ENCODE measurements at regions not wholly inside any gene's neighbourhood (a gene's known extent, or its start where the extent isn't known, plus 50 kb on each side); places are given as distances from the start of the nearest gene placed in this dataset.
A peak's percentile ranks its signal among the peaks of the same experiment; 100 is the strongest.

DNA sequence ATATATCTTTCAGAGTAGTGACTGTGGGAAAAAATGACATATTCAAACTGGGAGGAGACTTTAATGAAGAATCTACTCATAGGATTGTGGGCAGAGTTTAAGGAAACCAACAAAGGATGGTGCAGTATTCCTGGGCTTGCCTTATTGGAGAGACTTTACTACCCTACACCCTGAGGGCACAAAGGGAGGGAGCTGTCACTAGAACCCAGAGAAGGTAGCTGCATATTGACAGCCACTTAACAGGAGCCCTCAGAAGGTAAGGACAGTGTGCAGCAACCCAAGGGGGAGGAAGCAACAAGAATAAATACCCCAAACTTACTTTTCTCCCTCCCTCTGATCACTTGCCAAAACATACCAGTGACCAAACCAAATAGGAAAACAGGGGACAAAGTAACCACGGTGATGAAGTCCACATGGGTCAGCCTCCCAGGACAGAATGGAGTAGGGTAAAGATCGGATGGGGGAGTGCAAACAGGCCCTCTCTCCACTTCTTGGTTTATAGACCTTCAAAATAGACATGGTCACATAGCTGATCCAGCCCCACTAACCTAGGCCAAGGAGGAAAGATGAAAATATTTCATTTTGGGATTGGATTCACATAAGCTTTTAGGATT lies 121.8 kb upstream of the SESN3 start:
- H3K27me3 Mint-ChIP-seq, result no peaks in the 10 kb centered on the region
- H3K36me3 Mint-ChIP-seq, result peaks cover 10% of the 10 kb centered on the region
- no peak for DNase-seq
- peaks cover 3% of the 10 kb centered on the region for H3K4me1 Mint-ChIP-seq
- H3K9me3 Mint-ChIP-seq, result peaks cover 12% of the 10 kb centered on the region
- H3K27ac Mint-ChIP-seq, result no peak overlapping the region
- H3K4me3 Mint-ChIP-seq, result no peak overlapping the region

DNA sequence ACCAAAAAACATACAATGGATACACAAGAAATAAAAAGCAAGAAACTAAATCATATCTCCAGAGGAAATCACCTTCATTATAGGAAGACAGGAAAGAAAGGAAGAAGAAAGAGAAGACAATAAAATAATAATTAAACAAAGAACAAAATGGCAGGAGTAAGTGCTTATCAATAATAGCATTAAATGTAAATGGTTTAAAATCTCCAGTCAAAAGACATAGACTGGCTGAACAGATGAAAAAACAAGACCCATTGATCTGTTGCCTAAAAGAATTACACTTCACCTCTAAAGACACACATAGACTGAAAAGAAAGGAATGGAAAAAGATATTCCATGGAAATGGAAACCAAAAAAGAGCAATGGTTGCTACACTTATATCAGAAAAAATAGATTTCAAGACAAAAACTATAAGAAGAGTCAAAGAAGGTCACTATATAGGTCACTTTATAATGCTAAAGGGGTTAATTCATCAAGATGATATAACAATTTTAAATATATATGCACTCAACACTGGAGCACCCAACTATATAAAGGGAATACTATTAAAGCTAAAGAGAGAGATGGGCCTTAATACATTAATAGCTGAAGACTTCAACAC lies 118.4 kb upstream of the SESN3 start:
- Mint-ChIP-seq H3K9me3 (peaks cover 12% of the 10 kb centered on the region), H3K4me3 (no peak overlapping the region), H3K27ac (no peak overlapping the region), H3K27me3 (no peaks in the 10 kb centered on the region), H3K4me1 (peaks cover 19% of the 10 kb centered on the region), H3K36me3 (peaks cover 15% of the 10 kb centered on the region)
- DNase-seq, result no peak

DNA sequence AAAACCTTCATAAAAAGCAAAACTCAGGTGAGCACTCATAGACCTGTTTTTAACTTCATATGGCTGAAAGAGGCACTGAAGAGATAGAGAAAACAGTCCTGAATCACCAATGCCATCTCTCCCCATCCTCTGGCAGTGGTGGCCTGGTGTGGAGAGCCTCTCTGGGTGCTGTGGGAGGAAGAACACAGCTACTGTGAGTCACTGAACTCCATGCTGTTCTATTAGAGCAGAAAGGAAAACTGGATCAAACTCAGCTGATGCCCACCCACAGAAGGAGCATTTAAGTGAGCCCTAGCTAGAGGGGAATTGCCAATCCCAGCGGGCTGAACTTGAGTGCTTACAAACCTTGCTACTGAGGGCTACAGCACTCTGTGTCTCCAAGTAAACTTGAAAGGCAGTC lies 115.3 kb upstream of the SESN3 start:
- Mint-ChIP-seq H3K9me3 (peaks cover 12% of the 10 kb centered on the region), H3K4me1 (peaks cover 19% of the 10 kb centered on the region), H3K4me3 (no peak overlapping the region), H3K27me3 (no peaks in the 10 kb centered on the region), H3K27ac (peak overlapping the region; percentile 68), H3K36me3 (peaks cover 15% of the 10 kb centered on the region)
- DNase-seq, result no peak

DNA sequence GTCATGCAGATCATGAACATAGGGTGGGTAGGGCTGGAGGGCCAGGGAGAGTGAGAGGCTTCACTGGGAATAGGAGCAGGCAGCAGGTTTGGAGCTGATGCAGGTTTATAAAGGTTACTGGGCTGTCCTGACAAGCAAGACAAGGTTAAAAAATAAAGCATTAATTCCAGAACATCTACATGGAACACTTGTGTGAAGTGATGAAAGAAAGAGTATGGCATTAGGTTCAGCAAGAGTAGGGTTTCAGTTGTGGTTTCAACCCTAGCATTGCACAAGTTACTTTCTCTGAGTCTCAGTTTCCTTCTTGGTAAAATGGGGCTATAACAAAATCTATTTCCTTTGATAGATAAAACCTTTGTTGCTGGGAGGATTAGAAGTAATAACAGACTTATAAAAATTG lies 114.6 kb upstream of the SESN3 start:
- Mint-ChIP-seq H3K27me3 (no peaks in the 10 kb centered on the region), H3K4me3 (no peak overlapping the region), H3K36me3 (peaks cover 15% of the 10 kb centered on the region), H3K9me3 (peaks cover 12% of the 10 kb centered on the region), H3K4me1 (peaks cover 19% of the 10 kb centered on the region), H3K27ac (peak overlapping the region; percentile 79)
- DNase-seq, result no peak

DNA sequence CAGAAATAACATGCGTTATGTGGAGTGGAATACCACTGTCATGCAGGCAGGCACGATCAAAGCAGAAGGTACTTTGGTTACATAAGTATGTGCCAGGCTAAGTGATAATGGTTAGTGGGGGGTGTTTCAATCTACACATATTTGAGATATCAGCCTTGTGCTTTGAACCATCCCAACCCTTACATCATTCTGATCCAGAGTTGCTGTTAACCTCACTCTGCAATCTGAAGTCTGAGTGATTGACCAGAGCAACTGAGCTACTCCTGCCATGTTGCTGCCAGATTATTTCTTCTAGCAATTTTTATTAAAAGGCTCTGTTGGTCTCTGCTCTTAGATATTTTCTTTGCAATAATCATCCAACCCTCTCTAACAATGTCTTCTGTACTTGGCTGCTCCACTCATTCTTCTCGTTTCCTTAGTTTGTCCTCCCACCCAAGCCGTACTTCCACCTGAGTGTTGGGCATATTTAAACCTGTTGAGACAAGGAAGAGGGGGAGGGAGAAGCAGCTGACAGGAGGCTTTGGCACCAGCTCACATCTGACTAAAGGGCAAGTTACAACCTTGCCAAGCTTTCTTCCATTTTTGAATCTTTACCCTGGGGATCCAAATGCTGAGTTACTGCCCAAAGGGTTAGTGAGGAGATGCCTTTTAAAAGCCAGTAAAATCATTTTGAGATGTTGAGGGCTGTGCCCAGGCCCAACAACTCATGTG lies 114.1 kb upstream of the SESN3 start:
- no peak for DNase-seq
- peaks cover 15% of the 10 kb centered on the region for H3K36me3 Mint-ChIP-seq
- H3K9me3 Mint-ChIP-seq, result peaks cover 12% of the 10 kb centered on the region
- no peaks in the 10 kb centered on the region for H3K27me3 Mint-ChIP-seq
- H3K27ac Mint-ChIP-seq, result peak overlapping the region; percentile 79
- peaks cover 22% of the 10 kb centered on the region for H3K4me1 Mint-ChIP-seq
- no peak overlapping the region for H3K4me3 Mint-ChIP-seq

DNA sequence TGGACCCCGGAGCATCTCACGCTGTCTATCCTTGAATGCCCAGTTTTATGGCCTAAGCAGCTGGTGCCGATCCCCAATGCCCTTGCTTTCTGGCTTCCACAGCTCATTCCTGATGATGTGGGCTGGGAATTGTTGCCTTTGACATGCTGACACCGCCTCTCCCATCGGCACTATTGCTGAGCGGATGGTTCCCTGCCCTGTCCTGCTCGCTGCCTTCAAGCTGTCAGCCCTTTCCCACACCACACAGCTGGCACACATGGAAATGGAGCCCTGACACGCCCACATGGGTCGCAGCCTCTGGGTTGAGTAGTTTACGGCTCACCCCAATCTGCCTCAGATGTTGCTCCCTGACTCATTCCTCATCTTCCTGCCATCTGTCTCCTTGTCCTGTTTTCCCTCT lies 110.2 kb upstream of the SESN3 start:
- H3K27me3 Mint-ChIP-seq, result no peaks in the 10 kb centered on the region
- peaks cover 22% of the 10 kb centered on the region for H3K4me1 Mint-ChIP-seq
- H3K27ac Mint-ChIP-seq, result no peak overlapping the region
- H3K9me3 Mint-ChIP-seq, result no peaks in the 10 kb centered on the region
- DNase-seq, result no peak
- H3K4me3 Mint-ChIP-seq, result no peak overlapping the region
- H3K36me3 Mint-ChIP-seq, result peaks cover 4% of the 10 kb centered on the region

DNA sequence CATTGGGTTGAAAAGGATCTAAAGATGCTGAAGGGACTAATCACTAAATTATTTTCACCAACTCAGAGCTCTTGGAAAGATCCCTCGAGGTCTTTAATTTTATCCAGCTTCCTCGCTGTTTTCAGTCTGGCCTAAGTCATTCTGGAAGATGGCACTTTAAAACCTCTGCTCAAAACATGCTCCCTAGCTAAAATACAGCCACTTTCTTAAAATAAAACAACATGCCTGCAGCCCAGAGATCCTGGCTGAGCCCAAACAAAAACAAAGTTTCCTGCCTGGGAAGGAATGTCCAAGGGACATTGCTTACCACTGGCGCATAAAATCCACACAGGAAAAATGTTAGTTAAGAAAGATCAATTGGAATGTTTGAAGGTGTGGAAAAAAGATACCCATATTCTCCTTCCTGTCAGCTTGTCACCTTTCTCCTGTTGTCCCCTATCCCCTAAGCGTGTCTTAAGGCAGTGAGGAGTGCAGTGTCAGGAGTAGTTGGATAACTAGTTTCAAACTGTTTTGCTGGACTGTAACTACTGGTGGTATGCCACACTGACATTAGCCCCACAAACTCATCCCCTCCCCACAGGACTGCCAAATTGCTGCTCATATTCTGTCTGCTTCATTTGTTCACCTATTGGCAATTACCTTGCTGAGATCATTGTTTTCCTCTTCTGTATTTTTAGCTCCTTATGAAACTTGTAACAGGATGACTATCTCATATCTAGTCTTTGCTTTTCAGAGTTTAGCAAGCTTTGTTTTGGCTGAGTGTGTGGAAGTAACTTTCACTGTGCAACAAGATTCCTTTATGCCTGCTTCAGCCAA lies 108.3 kb upstream of the SESN3 start:
- Mint-ChIP-seq H3K27me3 (no peaks in the 10 kb centered on the region), H3K4me3 (no peak overlapping the region), H3K27ac (no peak overlapping the region), H3K9me3 (no peaks in the 10 kb centered on the region), H3K4me1 (peaks cover 10% of the 10 kb centered on the region), H3K36me3 (no peaks in the 10 kb centered on the region)
- DNase-seq, result no peak

DNA sequence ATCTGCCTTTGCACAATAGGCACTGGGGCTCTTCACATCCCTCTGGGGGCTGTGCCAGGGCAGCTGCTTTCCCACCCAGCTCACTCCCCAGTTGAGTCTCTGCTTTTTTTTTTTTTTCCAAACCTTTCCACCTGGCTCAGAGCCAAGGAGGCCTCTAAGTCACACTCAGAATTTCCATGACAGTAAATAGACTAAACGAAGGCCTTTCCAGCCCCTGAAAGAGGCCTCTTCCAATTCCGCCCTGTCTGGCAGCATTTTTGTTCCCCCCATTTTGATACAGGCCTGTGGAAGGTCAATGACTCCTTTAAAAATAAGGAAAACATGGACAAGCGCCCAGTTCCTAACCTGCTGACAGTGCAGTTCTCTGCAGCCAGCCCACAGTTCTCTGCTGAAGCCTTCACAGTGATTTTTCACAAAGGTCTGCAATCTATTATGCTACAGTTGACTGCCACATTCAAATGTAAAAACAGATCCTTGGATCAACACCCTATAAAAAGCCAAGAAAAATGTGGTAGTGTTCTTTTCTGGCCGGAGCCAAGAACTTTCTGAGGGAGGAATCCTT lies 107.5 kb upstream of the SESN3 start:
- Mint-ChIP-seq H3K4me3 (no peak overlapping the region), H3K9me3 (no peaks in the 10 kb centered on the region), H3K4me1 (peaks cover 10% of the 10 kb centered on the region), H3K36me3 (no peaks in the 10 kb centered on the region), H3K27ac (no peak overlapping the region), H3K27me3 (no peaks in the 10 kb centered on the region)
- peak; percentile 22 for DNase-seq

DNA sequence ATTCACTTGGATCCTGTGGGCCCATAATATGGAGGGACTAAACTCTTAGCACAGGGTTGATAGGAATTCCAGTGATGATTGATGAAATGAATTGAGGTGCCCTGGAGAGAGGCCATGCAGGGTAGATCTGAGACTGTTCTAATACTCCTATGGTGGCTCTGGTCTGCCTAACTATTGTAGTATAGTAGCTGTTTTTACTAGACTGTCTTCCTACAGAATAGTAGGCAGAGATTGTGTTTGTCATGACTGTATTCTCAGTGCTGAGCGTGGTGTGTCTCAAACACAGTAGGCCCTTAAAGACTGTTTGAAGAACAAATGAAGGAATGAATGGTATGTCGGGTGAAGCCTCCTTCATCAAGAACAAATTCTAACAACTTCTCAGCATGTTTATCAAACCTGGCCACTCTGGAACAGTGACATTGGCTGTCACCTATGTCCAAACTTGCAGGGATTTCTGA lies 107.0 kb upstream of the SESN3 start:
- Mint-ChIP-seq H3K27ac (no peak overlapping the region), H3K36me3 (no peaks in the 10 kb centered on the region), H3K9me3 (no peaks in the 10 kb centered on the region), H3K4me1 (peaks cover 7% of the 10 kb centered on the region), H3K4me3 (no peak overlapping the region), H3K27me3 (no peaks in the 10 kb centered on the region)
- DNase-seq, result no peak

DNA sequence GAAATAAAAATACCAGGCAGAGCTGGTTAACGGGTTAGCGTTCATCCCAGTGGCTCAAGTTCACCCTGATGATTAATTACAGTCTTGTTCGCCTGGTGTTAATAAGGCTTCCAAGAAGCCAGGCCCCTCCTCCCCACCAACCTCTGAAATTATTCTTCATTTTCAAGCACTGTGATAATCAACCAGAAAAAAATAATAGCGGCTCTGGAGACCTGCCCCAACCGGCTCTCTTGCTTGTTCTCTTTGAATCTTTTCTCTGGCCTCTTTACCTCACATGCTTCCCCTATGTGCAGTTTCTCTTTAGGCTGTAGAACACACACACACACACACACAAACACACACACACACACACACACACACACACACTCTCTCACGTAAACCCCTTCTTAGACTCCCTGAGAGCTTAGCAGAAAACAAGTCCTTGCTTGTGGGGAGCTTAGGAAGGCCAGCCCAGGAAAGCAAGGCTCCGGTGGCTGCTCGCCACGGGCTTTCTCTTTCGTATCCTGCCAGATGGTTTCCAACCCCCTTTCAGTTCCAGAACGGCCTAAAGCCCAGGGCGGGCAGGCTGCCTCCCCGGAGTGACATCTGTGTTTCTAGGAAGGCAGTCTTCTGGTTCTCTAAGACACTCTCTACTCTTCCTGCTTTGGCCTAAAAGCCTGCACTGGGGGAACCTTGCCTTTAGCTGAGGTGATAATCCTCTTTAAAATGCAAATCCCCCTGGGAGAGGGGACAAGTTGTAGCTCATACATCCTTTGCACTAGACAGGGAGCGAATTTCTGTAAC lies 106.4 kb upstream of the SESN3 start:
- peak; percentile 64 for DNase-seq
- H3K27ac Mint-ChIP-seq, result no peak overlapping the region
- H3K9me3 Mint-ChIP-seq, result no peaks in the 10 kb centered on the region
- no peaks in the 10 kb centered on the region for H3K36me3 Mint-ChIP-seq
- no peaks in the 10 kb centered on the region for H3K27me3 Mint-ChIP-seq
- H3K4me1 Mint-ChIP-seq, result peaks cover 7% of the 10 kb centered on the region
- H3K4me3 Mint-ChIP-seq, result no peak overlapping the region

DNA sequence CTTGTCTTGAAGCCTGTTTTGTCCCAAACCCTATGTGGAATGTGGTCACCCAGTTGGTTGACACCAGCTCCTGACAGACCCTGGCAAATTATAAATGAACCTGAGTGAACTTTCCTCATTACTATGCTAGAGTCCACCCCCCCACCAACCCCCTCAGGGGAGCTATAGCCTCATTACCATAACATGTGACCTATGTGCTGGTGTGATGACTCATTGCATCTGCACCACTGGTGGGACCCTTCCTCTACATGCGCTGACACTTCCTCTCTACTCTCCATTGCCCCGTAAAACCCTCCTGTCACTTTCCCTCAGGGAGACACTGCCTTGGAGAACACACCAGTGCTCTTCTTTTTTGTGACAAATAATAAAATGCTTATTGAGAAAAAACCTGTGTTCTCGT lies 105.0 kb upstream of the SESN3 start:
- Mint-ChIP-seq H3K27me3 (no peaks in the 10 kb centered on the region), H3K27ac (no peak overlapping the region)

DNA sequence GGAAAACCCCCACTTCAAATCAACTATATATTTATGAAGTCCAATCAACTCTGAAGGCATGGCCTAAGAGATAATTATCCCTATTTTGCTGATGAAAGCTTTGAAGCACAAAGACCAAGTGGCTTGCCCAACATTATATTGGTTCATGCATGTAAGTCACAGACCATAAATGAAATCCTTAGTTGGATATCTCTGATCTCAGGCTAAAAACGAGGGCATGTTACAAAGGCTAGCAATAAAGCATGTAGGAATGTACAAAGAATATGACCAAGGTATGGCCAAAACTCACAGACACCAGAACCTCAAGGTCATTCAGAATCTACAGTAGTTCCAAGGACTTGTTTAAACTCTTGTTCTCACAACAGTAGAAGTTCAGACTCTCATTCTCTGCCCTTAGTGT lies 100.2 kb upstream of the SESN3 start:
- no peak overlapping the region for H3K27ac Mint-ChIP-seq
- H3K9me3 Mint-ChIP-seq, result no peaks in the 10 kb centered on the region
- no peak for DNase-seq
- no peak overlapping the region for H3K4me3 Mint-ChIP-seq
- H3K4me1 Mint-ChIP-seq, result peaks cover 6% of the 10 kb centered on the region
- no peaks in the 10 kb centered on the region for H3K27me3 Mint-ChIP-seq
- H3K36me3 Mint-ChIP-seq, result no peaks in the 10 kb centered on the region

More for the DNA sequence above, 105.0 kb upstream of the SESN3 start:
- Mint-ChIP-seq H3K9me3 (no peaks in the 10 kb centered on the region), H3K4me3 (no peak overlapping the region), H3K4me1 (peaks cover 7% of the 10 kb centered on the region), H3K36me3 (no peaks in the 10 kb centered on the region)
- no peak for DNase-seq

DNA sequence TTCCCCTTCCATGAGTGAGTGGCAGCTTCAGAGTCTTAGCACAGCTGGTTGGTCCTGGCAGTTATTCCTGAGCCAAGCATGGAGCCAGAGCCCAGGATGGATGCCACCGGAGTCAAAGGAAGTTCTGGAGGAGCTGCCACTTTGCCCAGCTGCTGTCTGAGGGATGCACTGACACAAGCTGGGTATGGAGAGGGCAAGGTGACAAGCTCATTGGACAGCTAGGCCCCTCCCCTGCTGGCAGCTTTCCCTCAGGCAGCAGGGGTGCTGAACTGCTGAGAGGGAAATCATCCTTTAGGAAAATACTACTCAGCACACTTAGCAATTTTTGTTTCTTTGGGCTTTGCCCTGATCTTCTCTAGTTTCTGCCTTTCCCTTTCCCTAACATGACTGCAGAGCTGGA lies 99.3 kb upstream of the SESN3 start:
- Mint-ChIP-seq H3K4me3 (no peak overlapping the region), H3K36me3 (no peaks in the 10 kb centered on the region), H3K27me3 (no peaks in the 10 kb centered on the region), H3K9me3 (no peaks in the 10 kb centered on the region), H3K27ac (no peak overlapping the region), H3K4me1 (peaks cover 4% of the 10 kb centered on the region)
- no peak for DNase-seq

DNA sequence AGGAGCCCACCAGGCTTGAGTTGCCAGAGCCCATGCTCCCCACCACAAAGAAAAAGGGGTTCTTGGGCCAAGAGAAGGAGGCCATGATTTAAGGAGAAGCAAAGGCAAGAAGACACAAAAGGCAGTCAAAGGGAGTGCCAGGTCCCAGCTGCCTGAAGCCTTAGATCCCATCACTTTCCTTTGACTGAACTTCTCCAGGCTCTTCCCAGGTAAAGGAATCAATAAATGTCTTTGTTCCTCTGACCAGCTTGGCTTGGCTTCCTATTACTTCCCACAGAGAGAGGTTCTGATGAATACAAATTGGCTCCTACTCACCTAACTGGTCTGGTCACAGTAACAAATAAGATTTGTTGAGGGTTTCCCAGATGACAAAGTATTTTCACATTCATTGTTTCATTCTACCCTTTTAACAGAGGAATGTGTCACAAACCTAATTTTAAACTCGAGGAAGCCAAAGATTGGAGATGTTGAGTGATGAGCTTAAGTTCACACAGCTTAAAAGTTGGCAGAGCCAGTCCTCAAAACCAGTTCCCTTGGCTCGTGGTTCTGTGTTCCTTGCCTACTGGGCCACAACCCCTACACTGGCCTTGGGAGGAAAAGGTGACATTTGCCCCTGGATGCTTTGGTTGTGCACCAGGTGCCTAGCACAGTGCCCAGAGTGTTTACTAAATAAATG lies 96.4 kb upstream of the SESN3 start:
- Mint-ChIP-seq H3K9me3 (peaks cover under 1% of the 10 kb centered on the region), H3K27ac (no peak overlapping the region), H3K4me3 (no peak overlapping the region), H3K4me1 (peaks cover 4% of the 10 kb centered on the region), H3K36me3 (no peaks in the 10 kb centered on the region), H3K27me3 (no peaks in the 10 kb centered on the region)
- DNase-seq, result no peak

Data from activated naive CD8-positive, alpha-beta T cell treated with anti-CD3 and anti-CD28 coated beads for 36 hours (primary cell).